Fibroblast of pulmonary artery (primary cell): ENCODE measurements at regions not wholly inside any gene's neighbourhood (a gene's known extent, or its start where the extent isn't known, plus 50 kb on each side); places are given as distances from the start of the nearest gene placed in this dataset.

Experiments used
- DNase-seq: peaks from one replicate; pipeline ENCODE4 v3.0.0-alpha.2; 2010; ENCODE audit warnings: low read depth
- H3K4me3 ChIP-seq: replicated peaks from 2 replicates; pipeline ENCODE4 v1.5.1; 2011; ENCODE audit warnings: low read depth, mild to moderate bottlenecking, control low read depth, low read length, moderate library complexity
- CTCF ChIP-seq: IDR thresholded peaks from 2 replicates; pipeline ENCODE4 v1.5.1; 2011; ENCODE audit warnings: mild to moderate bottlenecking, control low read depth, low read length, inconsistent platforms; ENCODE audit errors: missing control alignments

DNA sequence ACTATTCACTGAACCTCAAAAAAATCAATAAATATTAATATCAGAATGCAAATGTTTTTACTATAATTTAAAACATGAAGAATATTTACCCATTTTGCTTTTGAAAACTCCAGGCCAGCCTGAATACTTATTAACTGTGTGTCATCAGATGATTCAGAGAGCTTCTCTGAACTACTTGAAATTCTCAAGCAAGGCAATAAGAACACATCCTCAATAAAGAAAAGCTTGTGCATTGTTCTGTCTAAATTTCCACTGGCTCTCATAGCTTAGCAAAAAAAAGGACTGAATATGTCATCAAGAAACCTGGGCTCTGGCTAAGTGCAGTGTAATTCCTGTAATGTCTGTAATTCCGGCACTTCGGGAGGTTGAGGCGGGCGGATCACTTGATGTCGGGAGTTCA, 194.1 kb downstream of the BTG1 start:
- no peak for TF ChIP-seq CTCF
- no peak overlapping the region for H3K4me3 ChIP-seq
- DNase-seq = no peak

GRCh38 chr12:91948504-91948903, 197.1 kb downstream of the BTG1 start:
- no peak for TF ChIP-seq CTCF
- DNase-seq = no peak
- no peak overlapping the region for H3K4me3 ChIP-seq

- no peak for DNase-seq
- TF ChIP-seq CTCF = no peak
Measured at GRCh38 chr12:91947459-91947858, 198.2 kb downstream of the BTG1 start.

GRCh38 chr12:91944637-91945036, 201.0 kb downstream of the BTG1 start:
- no peak overlapping the region for H3K4me3 ChIP-seq
- TF ChIP-seq CTCF = no peak
- DNase-seq = no peak

More at GRCh38 chr12:91947459-91947858, 198.2 kb downstream of the BTG1 start:
- H3K4me3 ChIP-seq = no peak overlapping the region

DNA sequence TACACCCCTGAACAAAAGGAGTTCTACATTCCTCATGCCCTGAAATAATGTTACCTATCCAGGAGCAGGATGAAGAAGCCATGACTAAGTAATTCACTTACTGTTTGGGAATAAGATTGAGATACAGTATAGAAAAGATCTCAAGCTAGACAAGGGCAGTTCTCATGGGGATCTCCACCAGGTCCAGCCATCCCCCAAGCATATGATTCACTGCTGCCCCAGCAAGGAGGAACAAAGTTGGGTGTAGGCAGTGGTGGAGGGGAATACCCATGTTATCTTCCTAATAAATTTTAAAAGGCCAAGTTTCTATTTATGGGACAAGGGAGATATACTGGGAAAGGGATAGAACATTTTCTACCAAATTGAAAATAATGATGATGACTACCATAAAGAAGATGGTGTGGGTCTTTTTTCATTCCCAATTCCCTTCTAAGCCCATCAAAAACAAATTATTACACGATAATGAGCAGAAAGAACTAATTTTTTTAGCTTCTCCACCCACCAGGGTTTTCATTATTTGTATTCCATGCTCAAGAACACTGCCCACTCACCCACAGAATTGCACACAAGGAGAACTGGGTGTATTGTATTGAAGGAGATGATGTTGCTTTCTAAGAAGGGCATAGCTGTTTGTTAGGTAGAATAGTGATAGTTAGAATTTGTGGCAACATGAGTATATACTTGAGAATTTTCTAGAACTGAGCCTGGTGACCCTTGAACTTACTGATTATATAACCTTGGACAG, 204.6 kb downstream of the BTG1 start:
- H3K4me3 ChIP-seq = no peak overlapping the region
- no peak for DNase-seq
- TF ChIP-seq CTCF = no peak

DNA sequence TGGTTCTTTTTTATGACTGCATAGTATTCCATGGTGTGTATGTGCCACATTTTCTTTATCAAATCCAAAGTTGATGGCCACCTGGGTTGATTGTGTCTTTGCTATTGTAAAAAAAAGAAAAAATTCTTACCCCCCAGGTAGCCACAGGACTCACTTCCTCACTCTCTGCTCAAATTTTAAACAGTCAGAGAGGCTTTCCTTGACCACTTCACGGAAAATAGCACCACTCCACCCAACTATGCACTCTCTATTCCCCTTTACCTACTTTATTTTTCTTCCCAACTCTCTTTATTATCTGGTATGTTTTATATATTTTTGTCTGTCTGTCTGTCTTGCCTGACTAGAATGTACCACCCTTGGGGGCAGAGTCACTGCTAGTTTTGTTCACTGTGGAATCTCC, 205.3 kb downstream of the BTG1 start:
- no peak overlapping the region for H3K4me3 ChIP-seq
- DNase-seq = no peak
- TF ChIP-seq CTCF = no peak

- TF ChIP-seq CTCF = no peak
- no peak for DNase-seq
- H3K4me3 ChIP-seq = no peak overlapping the region
Measured at GRCh38 chr12:91937706-91938105, 207.9 kb downstream of the BTG1 start.
